ENCODE measurements at regions not wholly inside any gene's neighbourhood (a gene's known extent, or its start where the extent isn't known, plus 50 kb on each side); places are given as distances from the start of the nearest gene placed in this dataset.

DNA sequence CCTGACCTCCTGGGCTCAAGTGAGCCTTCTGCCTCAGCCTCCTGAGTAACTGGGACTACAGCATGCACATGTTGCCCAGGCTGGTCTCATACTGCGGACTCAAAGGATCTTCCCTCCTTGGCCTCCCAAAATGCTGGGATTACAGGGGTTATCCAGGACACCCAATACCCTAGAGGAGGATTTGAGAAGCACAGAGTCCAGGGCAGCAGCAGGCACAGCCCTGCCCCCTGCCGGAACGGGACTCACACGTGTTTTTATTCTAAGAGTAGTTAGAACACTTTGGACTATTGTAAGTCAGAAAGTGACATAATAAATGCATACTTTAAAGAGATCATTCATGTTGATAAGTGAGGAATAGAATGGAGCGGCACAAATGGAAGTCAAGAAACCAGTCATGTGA is 80.2 kb downstream of the C6orf118 start:
- DNase-seq (ENCODE audit: low read depth in 4 of 4, low spot score in 3 of 4), result no peak

DNA sequence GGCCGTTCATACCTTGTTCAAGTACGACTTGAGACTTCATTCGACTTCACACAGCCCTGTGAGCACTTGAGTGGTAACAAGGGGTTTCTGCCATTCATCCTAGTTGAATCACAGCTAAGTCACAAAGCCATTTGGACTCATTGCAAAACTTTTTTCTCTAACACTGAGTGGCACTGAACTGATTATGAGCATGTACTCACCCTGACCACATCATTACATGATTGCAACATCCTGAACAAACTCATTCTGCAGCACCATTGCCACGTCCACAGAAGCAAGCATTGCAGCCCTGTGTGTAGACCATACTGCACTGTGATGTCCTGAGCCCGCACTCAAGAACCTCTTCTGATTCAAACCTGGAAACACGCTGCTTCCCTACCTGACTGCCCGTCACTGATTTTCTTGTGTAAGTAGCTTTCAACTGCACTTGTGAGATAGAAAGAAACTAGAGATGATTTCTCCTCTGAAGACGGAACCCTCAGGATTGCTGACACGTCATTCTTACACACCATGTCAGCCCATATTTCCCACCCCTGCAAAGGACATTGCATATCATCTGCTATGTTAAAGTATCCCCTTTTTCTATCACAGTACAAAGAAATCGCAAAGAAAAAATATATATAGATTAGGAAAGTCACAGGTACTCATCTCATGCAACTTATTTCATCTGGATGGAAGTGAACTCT is 81.6 kb downstream of the C6orf118 start:
- no peak for DNase-seq (ENCODE audit: low read depth in 4 of 4, low spot score in 3 of 4)

DNA sequence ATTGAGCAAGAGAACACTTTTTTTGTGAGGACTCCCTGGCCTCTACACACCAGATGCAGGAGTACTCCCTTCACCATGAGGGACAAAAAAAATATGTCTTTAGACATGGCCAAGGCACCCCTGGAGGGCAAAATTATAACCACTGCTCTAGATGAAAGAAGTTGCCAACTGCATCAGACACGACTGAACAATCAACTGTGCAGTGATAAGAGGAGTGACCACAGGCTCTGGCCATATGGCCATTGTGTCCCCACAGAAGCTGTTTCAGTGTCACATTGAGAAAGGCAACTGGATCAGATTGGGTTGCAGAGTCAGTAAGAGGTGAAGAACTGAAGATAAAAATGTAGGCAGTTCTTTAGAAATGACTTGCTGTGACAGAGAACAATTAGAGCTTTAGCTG is 85.7 kb downstream of the C6orf118 start:
- no peak for DNase-seq (ENCODE audit: low read depth in 4 of 4, low spot score in 3 of 4)

DNA sequence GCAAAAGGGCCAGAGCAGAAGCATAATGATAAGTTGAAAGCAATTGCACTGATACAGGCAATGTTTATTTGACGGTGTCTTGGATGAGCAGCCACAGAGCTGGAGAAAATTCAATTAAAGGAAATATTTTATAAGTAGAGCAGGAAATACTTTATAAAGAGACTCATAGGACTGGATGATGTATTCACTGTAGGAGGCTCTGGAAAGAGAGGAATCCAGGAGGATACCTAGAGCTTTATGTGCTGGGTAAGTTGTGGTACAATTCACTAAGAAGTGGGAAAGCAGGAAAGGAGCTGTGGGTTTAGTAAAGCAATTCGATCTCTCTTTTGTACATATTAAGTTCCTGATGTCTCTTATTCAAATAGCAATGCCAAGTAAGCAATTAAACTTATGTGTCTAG is 86.3 kb downstream of the C6orf118 start:
- no peak for DNase-seq (ENCODE audit: low read depth in 4 of 4, low spot score in 3 of 4)

GRCh38 chr6:165222315-165223025 is 86.9 kb downstream of the C6orf118 start:
- no peak for DNase-seq (ENCODE audit: low read depth in 4 of 4, low spot score in 3 of 4)

DNA sequence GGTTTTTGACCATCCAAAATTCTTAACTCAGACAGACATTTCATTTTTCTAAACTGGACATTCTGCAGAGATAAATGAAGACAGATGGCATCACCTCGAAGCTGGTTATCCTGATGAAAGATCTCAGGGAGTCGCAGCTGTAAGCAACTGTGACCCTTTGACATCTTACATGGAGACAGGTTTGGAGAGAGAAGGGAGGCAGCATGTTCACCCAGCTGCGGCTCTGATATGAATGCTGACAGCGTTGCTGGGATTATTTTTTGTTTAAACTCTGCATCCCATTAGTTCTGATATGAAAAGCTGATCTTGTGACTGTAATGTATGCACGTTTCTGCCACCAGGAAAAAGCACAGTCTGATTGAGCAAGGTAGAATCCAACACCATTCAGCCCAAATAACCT is 89.4 kb downstream of the C6orf118 start:
- DNase-seq (ENCODE audit: low read depth in 4 of 4, low spot score in 3 of 4), result no peak

DNA sequence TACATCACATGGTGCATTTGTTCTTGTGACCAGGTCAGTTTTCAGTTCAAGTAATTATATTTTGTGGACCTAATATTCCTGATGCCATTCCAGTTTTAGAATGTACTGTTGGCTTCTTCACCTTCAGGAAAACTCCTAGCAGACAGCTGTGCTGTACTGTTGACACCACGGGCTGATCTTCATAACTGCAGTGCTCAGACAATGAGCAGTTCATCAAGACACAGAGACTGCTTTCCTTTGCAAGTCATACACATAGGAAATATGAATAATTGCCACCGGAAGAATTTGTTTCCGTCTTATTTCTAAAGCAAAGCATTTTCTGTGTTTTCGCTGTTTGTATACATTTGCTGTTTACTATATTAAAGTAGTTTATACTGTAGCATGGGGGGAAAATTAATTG is 89.8 kb downstream of the C6orf118 start:
- no peak for DNase-seq (ENCODE audit: low read depth in 4 of 4, low spot score in 3 of 4)

GRCh38 chr6:165218829-165219228 is 90.6 kb downstream of the C6orf118 start:
- no peak for DNase-seq (ENCODE audit: low read depth in 4 of 4, low spot score in 3 of 4)

GRCh38 chr6:165206798-165207197 is 102.6 kb downstream of the C6orf118 start:
- DNase-seq (ENCODE audit: low read depth in 4 of 4, low spot score in 3 of 4), result no peak

GRCh38 chr6:165205632-165206031 is 103.8 kb downstream of the C6orf118 start:
- no peak for DNase-seq (ENCODE audit: low read depth in 4 of 4, low spot score in 3 of 4)

DNA sequence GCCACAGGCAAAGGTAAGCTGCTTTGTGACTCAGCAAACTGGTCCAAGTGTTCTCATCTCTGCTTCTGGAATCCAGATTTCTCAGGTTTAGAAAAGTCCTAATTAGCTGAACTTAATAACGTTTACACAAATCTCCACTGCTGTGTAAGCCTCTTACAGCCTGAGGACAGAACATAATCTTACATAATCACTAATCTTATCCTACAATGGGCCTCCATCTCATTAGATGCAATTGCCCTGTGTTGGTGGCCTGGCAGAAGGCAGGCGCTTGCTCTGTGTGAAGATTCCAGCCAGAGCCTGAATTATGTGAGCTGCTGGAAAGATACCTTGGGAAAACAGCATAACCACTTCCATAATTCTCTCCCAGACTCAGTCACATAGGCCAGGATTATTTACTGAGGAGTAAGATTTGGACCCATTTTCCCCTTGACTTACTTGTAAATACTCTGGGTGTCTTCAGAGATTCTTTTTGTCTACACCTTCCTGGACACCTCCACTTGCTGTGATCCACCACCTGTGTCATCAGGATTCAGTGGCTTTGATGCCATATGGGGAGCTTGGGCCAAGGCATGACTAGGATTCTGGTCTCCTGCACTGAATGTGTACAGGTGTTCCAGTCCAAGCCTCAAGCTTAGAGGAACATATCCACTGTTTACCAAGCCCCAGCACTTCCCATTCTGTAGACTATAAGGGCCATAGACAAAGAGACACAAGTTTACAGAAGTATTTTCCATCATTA is 104.4 kb downstream of the C6orf118 start:
- no peak for DNase-seq (ENCODE audit: low read depth in 4 of 4, low spot score in 3 of 4)

DNA sequence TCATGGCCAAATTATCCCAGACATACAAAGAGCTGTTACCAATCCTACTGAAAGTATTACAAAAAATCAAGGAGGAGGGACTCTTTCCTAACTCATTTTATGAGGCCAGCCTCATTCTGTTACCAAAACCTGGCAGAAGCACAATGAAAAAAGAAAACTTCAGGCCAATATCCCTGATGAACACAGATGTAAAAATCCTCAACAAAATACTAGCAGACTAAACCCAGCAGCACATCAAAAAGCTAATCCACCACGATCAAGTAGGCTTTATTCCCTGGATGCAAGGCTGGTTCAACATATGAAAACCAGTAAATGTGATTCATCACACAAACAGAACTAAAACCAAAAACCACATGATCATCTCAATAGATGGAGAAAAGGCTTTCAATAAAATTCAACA is 109.2 kb downstream of the C6orf118 start:
- no peak for DNase-seq (ENCODE audit: low read depth in 4 of 4, low spot score in 3 of 4)

DNA sequence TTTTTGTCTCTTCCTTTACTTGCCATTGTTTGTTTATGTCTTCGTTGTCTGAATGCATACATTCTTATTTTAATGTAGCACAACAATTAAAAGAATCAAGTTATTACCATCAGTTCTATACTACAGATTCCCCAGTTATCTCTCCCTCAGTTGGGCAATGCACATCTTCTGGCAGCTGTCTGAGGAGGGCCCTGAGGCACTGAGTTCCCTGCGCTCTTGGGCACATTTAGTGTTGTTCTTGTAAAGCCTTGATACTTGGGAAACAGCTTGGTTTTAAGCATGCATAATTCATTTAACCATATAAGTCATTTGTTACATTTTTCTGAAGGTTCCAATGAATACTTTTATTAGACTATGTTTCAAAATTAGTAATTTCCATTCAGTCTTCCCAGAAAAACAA is 117.9 kb downstream of the C6orf118 start:
- DNase-seq (ENCODE audit: low read depth in 4 of 4, low spot score in 3 of 4), result no peak

DNA sequence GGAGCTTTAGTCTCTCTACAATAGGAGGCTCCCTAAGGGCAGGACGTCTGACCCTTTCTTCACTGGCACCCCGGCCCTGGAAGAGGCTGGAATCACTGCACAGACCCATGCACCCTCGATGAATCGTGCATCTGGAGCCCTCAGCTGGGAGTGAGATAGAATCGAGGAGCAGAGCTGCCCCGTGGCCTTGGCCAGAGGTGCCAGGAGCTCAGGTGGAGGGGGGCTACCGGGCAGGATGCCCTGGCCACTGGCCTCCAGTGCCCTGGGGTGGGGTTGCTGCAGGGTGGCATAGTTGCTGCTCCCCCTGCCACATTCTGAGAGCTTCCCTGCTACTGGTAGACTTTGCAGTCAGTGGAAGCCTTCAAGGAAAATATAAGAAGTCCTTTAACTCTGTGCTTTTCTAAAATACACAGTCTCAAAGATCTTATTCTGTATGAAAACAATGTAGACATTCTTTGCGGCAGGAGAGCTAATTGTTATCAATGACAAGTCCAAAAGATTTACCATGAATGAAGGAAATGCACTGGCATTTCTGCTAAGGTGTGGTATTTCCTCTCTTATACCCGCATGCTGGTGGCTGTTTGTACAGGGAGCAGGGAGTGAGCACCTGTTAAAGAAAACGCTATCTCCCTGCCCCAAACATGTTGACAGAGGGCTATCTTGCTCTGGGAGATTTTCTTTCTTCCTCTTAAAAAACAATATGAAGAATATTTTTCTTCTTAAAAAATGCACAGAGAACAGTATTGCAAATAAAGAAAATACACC is 122.8 kb downstream of the C6orf118 start:
- no peak for DNase-seq (ENCODE audit: low read depth in 4 of 4, low spot score in 3 of 4)

DNA sequence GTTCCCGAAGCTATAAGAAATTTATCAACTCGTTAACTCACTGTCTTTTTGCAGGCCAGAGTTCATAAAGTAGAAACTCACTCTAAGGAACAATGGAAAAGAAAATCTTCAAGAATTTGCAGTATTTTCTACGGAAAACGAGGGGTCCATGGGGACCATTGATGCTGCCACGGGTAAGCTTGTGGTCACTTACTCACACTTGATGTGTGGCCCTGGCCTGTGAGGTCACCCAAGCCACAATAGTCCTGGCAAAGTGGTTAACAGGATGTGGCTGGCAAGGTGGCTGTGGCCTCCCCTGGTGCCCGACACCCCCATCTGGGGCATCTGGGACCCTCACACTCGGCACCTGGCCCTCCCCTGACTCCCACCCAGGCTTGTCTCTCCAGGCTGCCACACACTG is 123.4 kb downstream of the C6orf118 start:
- no peak for DNase-seq (ENCODE audit: low read depth in 4 of 4, low spot score in 3 of 4)

DNA sequence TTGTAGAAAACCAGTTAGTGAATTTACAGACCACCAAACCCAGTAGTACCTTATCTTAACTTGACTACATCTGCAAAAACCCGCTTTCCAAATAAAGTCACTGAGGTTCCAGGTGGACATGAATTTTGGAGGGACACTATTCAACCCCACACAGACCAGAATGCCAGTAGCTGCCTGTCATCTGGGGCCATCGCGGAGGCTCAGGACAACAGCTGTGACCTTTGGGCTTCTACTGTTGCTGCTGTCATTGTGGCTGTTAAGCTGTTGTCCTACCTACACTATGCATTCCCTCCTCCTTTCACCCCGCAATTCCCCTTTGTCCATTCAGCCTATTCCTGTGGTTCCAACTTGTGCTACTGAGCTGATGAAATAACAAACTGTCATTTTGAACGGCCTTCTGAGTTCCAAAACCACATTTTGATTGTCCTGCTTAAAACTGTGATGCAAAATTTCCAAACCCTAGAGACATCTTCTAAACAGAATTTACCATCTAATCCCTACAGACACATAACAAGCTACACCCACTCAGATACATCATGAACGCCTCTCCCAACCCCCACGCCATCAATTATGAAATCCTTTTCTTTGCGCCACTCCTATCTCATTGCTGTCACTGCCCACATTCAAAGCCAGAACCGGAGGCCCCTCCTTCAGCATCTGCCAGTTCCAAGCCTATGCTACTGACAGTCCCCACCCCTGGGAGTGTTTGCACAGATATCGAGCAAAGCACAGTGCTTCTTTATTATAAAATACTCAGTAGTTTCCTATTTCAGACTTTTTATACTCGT is 125.0 kb downstream of the C6orf118 start:
- DNase-seq (ENCODE audit: low read depth in 4 of 4, low spot score in 3 of 4), result no peak

- no peak for DNase-seq (ENCODE audit: low read depth in 4 of 4, low spot score in 3 of 4)
Observed at GRCh38 chr6:165183496-165184140, 125.8 kb downstream of the C6orf118 start.

DNA sequence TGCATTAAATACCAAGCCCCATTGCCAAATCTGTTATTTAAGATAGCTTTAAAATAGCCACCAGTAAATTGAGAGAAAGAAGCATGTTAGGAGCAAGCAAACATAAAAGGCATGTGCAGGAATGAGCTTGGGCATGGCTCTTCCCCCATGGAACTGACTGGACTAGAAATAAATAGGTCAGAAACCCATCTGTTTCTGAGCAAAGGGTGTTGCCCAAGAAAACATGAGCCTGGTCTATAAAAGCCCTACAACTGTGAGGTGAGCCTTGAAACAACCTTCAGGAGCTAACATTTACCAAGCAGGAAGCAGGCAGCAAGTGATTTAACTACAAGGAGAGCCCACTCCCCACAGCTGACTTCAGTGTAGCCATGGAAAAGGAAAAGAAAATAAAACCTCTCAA is 126.3 kb downstream of the C6orf118 start:
- DNase-seq (ENCODE audit: low read depth in 4 of 4, low spot score in 3 of 4), result no peak

- no peak for DNase-seq (ENCODE audit: low read depth in 4 of 4, low spot score in 3 of 4)
Observed at GRCh38 chr6:165181951-165182414, 127.4 kb downstream of the C6orf118 start.

DNA sequence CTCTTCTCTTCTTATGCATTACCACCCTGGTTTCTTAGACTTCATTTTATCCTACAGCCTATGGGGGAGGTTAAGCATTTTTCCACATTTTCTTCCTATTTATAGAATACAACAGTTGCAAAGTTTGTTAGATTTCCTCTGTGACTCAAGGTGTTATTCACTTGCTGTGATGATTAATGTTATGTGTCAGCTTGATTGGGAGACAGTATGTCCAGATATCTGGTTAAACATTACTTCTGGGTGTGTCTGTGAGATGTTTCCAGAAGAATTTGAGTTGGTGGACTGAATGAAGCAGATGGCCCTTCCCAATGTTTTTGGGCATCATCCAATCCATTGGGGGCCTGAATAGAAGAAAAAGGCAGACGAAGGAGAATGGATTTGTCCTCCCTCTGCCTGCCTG is 131.3 kb downstream of the C6orf118 start:
- no peak for DNase-seq (ENCODE audit: low read depth in 4 of 4, low spot score in 3 of 4)
